ENCODE measurements at regions not wholly inside any gene's neighbourhood (a gene's known extent, or its start where the extent isn't known, plus 50 kb on each side); places are given as distances from the start of the nearest gene placed in this dataset.

DNA sequence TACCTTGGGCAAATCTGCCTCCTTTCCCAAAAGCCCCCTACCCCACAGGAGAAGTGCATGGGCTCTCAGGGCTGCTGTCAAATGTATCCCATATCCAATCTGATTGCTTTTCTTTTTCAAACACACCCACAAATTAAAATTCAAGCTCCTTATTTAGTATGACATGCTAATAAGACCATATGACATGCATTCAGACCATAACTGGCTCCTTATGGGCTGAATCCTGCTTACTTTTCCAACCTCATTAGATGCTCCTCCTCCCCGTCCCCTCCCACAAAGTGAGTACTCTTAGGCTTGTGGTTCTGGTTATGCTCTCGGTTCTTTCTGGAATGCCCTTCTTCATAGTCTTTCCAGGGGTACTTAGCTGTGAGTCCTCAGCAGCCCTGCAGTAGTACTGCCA lies 59.0 kb upstream of the TOM1L1 start:
- 64 to 65% methylated on average over 2 of the region's 2 CpGs for WGBS, 2 donors
- intact Hi-C loops (cut with DNase I) = no loop called here
- no peaks in the 10 kb centered on the region for H3K4me1 ChIP-seq
- peaks cover 0 to 2% (median 0%) of the 10 kb centered on the region in 11 donors for H3K9me3 ChIP-seq
- TF ChIP-seq, protein P1, sequence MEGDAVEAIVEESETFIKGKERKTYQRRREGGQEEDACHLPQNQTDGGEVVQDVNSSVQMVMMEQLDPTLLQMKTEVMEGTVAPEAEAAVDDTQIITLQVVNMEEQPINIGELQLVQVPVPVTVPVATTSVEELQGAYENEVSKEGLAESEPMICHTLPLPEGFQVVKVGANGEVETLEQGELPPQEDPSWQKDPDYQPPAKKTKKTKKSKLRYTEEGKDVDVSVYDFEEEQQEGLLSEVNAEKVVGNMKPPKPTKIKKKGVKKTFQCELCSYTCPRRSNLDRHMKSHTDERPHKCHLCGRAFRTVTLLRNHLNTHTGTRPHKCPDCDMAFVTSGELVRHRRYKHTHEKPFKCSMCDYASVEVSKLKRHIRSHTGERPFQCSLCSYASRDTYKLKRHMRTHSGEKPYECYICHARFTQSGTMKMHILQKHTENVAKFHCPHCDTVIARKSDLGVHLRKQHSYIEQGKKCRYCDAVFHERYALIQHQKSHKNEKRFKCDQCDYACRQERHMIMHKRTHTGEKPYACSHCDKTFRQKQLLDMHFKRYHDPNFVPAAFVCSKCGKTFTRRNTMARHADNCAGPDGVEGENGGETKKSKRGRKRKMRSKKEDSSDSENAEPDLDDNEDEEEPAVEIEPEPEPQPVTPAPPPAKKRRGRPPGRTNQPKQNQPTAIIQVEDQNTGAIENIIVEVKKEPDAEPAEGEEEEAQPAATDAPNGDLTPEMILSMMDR (IDR thresholded peaks at IDR 0.05) = no peak
- ATAC-seq (no peak), DNase-seq (no peak)
- no peaks in the 10 kb centered on the region for H3K27me3 ChIP-seq
- H3K27ac ChIP-seq = no peak overlapping the region
- no peak overlapping the region for H3K4me3 ChIP-seq
- H3K36me3 ChIP-seq = no peaks in the 10 kb centered on the region

DNA sequence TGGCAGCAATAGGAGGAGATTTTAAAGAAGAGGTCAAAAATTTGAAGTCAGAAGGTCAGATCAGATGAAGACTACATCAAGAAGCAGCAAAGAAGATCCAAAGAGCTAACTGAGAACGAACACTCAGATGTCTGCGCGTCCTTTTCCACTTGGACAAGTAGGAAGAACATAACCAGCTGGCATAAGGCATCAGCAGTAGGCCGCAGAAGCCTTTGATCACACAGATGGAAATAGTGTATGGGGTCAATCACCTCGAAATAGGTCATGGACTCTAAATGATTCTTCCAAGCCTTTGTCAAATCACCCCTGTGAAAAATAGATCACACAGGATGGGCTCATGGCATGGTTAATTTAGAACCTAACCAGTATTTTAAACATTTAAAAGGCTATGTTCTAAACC lies 56.4 kb upstream of the TOM1L1 start:
- Histone ChIP-seq H3K4me3 (no peak overlapping the region), H3K27ac (no peak overlapping the region), H3K36me3 (no peaks in the 10 kb centered on the region), H3K4me1 (no peaks in the 10 kb centered on the region), H3K9me3 (no peaks in the 10 kb centered on the region), H3K27me3 (no peaks in the 10 kb centered on the region)
- TF ChIP-seq, protein P1 (IDR thresholded peaks at IDR 0.05) = no peak
- ATAC-seq (no peak), DNase-seq (no peak)
- intact Hi-C loops (cut with DNase I) = no loop called here
- WGBS, 2 donors = 85% methylated on average over 5 of the region's 5 CpGs

DNA sequence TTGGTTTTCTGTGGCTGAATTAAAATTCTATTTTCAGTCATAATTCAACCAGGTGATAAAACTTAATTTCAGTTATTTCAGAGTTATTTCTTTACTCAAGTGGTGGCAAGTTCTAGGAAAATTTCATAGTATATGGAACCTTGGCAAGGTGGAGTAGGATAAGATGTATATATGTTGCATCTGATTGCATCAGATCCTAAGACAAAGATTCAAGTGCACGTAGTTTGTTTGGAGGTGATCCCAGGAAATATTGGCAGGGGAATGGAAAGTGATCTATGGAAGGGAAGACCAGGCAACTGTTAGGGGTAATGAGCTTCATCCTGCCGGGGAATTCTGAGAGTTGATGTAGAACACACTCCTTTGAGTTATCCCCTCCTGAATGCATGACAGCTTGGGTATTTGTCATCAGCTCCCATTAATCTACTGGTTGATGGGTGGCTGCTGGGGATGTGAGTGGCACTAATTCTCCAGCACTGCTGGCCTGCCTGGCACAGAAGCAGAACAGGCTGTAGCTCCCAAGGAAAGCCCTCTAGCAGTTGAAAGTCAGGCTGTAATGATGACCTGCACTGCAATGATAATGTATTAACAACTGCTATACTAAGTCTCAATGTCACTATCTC lies 52.2 kb upstream of the TOM1L1 start:
- Histone ChIP-seq H3K4me3 (no peak overlapping the region), H3K27me3 (no peaks in the 10 kb centered on the region), H3K27ac (no peak overlapping the region), H3K36me3 (no peaks in the 10 kb centered on the region), H3K9me3 (no peaks in the 10 kb centered on the region), H3K4me1 (no peaks in the 10 kb centered on the region)
- 82 to 86% methylated on average over 2 of the region's 2 CpGs for whole genome bisulfite sequencing, 2 donors
- no peak for ATAC-seq
- TF ChIP-seq, protein P1 (IDR thresholded peaks at IDR 0.05) = no peak
- no peak for DNase-seq
- intact Hi-C loops (cut with DNase I) = no loop called here

DNA sequence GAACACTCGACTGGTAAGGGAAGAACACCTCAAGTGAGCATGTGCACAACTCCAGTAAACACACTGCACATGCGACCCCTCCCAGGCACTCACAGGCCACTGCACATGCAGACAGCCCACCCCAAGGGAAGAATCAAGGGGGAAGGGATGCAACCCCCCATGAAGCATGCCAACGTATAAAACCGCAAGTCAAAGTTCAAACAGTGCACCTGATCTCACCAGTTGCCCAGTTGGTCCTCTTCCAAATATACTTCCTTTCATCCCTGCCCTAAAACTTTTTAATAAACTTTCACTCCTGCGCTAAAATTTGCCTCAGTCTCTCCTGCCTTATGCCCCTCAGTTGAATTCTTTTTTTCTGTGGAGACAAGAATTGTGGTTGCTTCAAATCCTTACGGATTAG lies 51.0 kb upstream of the TOM1L1 start:
- ATAC-seq = no peak
- Histone ChIP-seq H3K4me1 (no peaks in the 10 kb centered on the region), H3K9me3 (no peaks in the 10 kb centered on the region), H3K27me3 (no peaks in the 10 kb centered on the region), H3K27ac (no peak overlapping the region), H3K4me3 (no peak overlapping the region), H3K36me3 (no peaks in the 10 kb centered on the region)
- no peak for DNase-seq
- intact Hi-C loops (cut with DNase I) = no loop called here
- TF ChIP-seq, protein P1 (IDR thresholded peaks at IDR 0.05) = no peak
- WGBS, 2 donors = 83 to 84% methylated on average over 6 of the region's 6 CpGs

Measured in heart right ventricle (tissue), 16 donors.